A549 (cell line): ENCODE measurements at regions not wholly inside any gene's neighbourhood (a gene's known extent, or its start where the extent isn't known, plus 50 kb on each side); places are given as distances from the start of the nearest gene placed in this dataset.
"Not testable (repeated sequence)": the region's sequence is repeated elsewhere in the genome, so short reads cannot be mapped to it uniquely, and the experiment has no call there.

Source experiments
- CHD2 ChIP-seq: fragments of 150-350 bp; IDR thresholded peaks from 2 replicates; pipeline ENCODE4 v1.6.1; 2014; ENCODE audit warnings: low read length; ENCODE audit not compliant: partially characterized antibody
- CTCF ChIP-seq: fragments of >200 bp; sonication (Bioruptor Twin); formaldehyde crosslinking; IDR thresholded peaks from 3 replicates; pipeline ENCODE4 v1.5.1; 2016
- EHF ChIP-seq: fragments of 250-450 bp; sonication (Bioruptor Pico); IDR thresholded peaks from 2 replicates; pipeline ENCODE4 v1.5.0; 2020; ENCODE audit warnings: mild to moderate bottlenecking
- MAX ChIP-seq: IDR thresholded peaks from 2 replicates; pipeline ENCODE4 v1.6.1; 2012
- POLR2A ChIP-seq: IDR thresholded peaks from 2 replicates; pipeline ENCODE4 v1.6.1; 2012; ENCODE audit warnings: mild to moderate bottlenecking, low read length
- POLR2AphosphoS2 ChIP-seq: conservative IDR thresholded peaks from 2 replicates; pipeline ENCODE4 v1.6.1; 2012; ENCODE audit warnings: low read length, improper control_type of control experiment, inconsistent platforms
- RFX5 ChIP-seq: fragments of 450-650 bp; IDR thresholded peaks from 2 replicates; pipeline ENCODE4 v1.7.1; 2014; ENCODE audit warnings: antibody characterized with exemption, mild to moderate bottlenecking, moderate library complexity

DNA sequence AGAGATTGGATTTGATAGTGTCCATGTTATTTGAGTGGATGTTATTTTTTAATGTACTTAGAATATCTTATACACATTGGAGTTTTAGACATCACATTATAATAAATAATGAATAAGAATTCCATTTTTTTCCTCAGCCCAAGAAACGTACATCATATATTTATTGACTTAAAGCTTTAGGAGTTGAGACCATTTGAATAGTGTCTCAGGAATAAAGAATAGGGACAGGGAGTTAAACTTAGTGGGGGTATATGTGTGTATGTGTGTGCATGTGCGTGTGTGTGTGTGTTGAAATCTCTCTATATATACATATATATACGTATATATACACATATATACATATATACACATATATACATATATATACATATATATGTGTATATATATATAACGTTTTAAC, 542.9 kb upstream of the CHD1 start:
- not testable (repeated sequence) for TF ChIP-seq POLR2A; POLR2AphosphoS2; CTCF; RFX5; MAX; CHD2; EHF (CRISPR knock-in tag)
